ENCODE measurements at regions not wholly inside any gene's neighbourhood (a gene's known extent, or its start where the extent isn't known, plus 50 kb on each side); places are given as distances from the start of the nearest gene placed in this dataset.
"Not testable (repeated sequence)": the region's sequence is repeated elsewhere in the genome, so short reads cannot be mapped to it uniquely, and the experiment has no call there.

GRCh38 chr5:88029011-88029410 is 239.6 kb downstream of the TMEM161B start:
- H3K4me3 ChIP-seq (ENCODE audit: low read depth, low read length): no peak overlapping the region
- DNase-seq (ENCODE audit: low read depth, low spot score): no peak
- ChIA-PET POLR2A (no interaction called here), CTCF (no interaction called here)
- no peak for TF ChIP-seq CTCF (IDR thresholded peaks at IDR 0.05; ENCODE audit: insufficient read depth, low read length, missing control alignments)

GRCh38 chr5:88021141-88021540 is 247.5 kb downstream of the TMEM161B start:
- TF ChIP-seq CTCF (IDR thresholded peaks at IDR 0.05; ENCODE audit: insufficient read depth, low read length, missing control alignments): no peak
- no peak for DNase-seq (ENCODE audit: low read depth, low spot score)
- POLR2A ChIA-PET: no interaction called here
- CTCF ChIA-PET: no interaction called here
- H3K4me3 ChIP-seq (ENCODE audit: low read depth, low read length): no peak overlapping the region

DNA sequence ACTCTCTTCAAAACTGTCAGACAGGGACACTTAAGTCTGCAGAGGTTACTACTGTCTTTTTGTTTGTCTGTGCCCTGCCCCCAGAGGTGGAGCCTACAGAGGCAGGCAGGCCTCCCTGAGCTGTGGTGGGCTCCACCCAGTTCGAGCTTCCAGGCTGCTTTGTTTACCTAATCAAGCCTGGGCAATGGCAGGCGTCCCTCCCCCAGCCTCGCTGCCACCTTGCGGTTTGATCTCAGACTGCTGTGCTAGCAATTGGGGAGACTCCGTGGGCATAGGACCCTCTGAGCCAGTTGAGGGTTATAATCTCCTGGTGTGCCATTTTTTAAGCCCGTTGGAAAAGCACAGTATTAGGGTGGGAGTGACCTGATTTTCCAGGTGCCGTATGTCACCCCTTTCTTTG is 253.7 kb downstream of the TMEM161B start:
- CTCF ChIA-PET; POLR2A ChIA-PET; DNase-seq (ENCODE audit: low read depth, low spot score); H3K4me3 ChIP-seq (ENCODE audit: low read depth, low read length): not testable (repeated sequence)

DNA sequence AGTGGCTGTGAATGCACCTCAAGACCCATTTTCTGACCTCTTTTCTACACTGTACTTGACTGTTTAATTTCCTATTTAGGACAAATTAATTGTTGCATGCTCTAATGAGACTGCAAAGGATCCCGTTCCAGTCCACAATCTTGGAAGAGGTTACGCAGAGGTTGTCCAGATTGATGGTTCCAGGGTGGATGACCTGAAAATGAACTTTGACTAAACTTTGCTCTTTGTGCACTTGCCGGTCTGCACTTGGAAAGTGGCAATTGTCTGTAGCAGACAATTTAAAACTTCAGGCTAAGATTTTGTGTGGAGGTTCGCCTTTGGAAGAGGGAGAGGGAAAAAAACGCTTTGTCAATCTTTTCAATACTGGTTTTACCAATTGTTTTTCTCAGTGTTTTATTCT is 267.8 kb downstream of the TMEM161B start:
- ChIA-PET CTCF (no interaction called here), POLR2A (no interaction called here)
- H3K4me3 ChIP-seq (ENCODE audit: low read depth, low read length): no peak overlapping the region
- no peak for DNase-seq (ENCODE audit: low read depth, low spot score)
- TF ChIP-seq CTCF (IDR thresholded peaks at IDR 0.05; ENCODE audit: insufficient read depth, low read length, missing control alignments): no peak

DNA sequence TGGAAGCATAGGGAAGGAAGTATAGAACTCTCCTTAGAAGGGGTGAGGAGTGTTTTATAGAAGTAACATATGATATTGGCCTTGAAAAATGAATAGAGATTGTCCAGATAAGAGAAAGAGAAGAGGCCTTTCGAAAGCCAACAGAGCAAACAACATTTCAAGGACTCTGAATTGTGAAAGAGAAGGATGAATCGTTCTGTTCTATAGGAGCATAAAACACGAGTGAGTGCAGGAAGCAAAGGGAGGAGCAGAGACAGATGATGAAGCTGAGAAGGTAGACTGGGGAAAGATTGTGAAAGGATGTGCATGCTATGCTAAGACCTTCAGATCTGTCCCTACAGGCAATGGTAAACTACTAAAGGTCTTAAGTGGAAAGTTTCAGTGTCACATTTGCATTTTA is 271.0 kb downstream of the TMEM161B start:
- POLR2A ChIA-PET: no interaction called here
- H3K4me3 ChIP-seq (ENCODE audit: low read depth, low read length): no peak overlapping the region
- TF ChIP-seq CTCF (IDR thresholded peaks at IDR 0.05; ENCODE audit: insufficient read depth, low read length, missing control alignments): no peak
- CTCF ChIA-PET: no interaction called here
- DNase-seq (ENCODE audit: low read depth, low spot score): no peak

DNA sequence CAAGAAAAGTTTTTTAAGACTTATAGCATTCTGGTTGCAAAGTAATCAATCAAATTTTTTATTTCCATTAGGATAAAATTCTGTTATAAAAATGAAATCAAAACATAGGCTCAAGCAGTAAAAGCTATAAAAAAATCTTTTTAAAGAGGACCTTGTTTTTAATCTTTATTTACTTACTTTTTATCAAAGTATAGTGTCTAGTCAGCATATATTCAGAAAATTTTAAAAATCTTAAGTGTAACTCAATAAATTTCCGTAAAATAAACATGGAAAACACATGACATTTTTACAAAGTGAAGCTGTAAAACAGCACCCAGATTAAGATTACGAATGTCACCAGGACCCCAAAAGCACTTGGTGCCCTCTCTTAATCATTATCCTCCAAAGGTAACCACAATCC is 302.4 kb downstream of the TMEM161B start:
- CTCF ChIA-PET: no interaction called here
- POLR2A ChIA-PET: no interaction called here
- no peak for DNase-seq (ENCODE audit: low read depth, low spot score)
- TF ChIP-seq CTCF (IDR thresholded peaks at IDR 0.05; ENCODE audit: insufficient read depth, low read length, missing control alignments): no peak
- no peak overlapping the region for H3K4me3 ChIP-seq (ENCODE audit: low read depth, low read length)

DNA sequence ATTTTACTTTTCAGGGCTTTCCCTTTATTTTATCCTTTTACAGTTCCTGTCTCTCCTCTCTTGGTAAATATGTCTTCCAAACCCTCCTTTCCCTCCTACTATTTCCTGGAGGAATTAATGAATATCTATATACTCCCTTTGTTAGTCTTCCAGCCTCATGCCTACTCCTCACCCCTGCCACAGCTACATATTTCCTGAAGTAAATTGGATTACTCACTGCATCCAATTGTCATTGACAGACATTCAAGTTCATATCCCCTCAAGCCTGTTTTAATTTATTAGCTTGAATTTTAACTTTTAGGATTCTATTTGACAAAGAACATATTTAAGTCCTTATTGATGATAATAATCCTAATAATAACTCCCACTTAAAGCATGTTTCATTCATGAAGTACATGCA is 314.5 kb downstream of the TMEM161B start:
- ChIA-PET CTCF (no interaction called here), POLR2A (no interaction called here)
- no peak overlapping the region for H3K4me3 ChIP-seq (ENCODE audit: low read depth, low read length)
- TF ChIP-seq CTCF (IDR thresholded peaks at IDR 0.05; ENCODE audit: insufficient read depth, low read length, missing control alignments): no peak
- no peak for DNase-seq (ENCODE audit: low read depth, low spot score)
